NCI-H226 (cell line): ENCODE measurements at regions not wholly inside any gene's neighbourhood (a gene's known extent, or its start where the extent isn't known, plus 50 kb on each side); places are given as distances from the start of the nearest gene placed in this dataset.

Experiments used
- DNase-seq: peaks from one replicate; pipeline ENCODE4 v3.0.0-alpha.2; 2015

- peak; percentile 9 for DNase-seq
Measured at GRCh38 chr11:131195661-131196517, 174.5 kb upstream of the NTM start.

- no peak for DNase-seq
Measured at GRCh38 chr11:131198161-131199014, 172.0 kb upstream of the NTM start.

GRCh38 chr11:131199015-131199280 lies 171.5 kb upstream of the NTM start:
- no peak for DNase-seq

- DNase-seq = no peak
Measured at GRCh38 chr11:131201674-131202073, 168.7 kb upstream of the NTM start.

GRCh38 chr11:131203040-131203439 lies 167.4 kb upstream of the NTM start:
- no peak for DNase-seq

GRCh38 chr11:131204282-131204681 lies 166.1 kb upstream of the NTM start:
- DNase-seq = no peak

- DNase-seq = no peak
Measured at GRCh38 chr11:131204765-131205380, 165.5 kb upstream of the NTM start.

- peak; percentile 8 for DNase-seq
Measured at GRCh38 chr11:131206671-131207070, 163.7 kb upstream of the NTM start.

- no peak for DNase-seq
Measured at GRCh38 chr11:131207901-131208300, 162.5 kb upstream of the NTM start.

GRCh38 chr11:131217313-131218310 lies 152.8 kb upstream of the NTM start:
- DNase-seq = no peak

- no peak for DNase-seq
Measured at GRCh38 chr11:131218542-131218941, 151.9 kb upstream of the NTM start.

GRCh38 chr11:131219646-131220045 lies 150.8 kb upstream of the NTM start:
- DNase-seq = no peak

GRCh38 chr11:131223198-131223991 lies 147.0 kb upstream of the NTM start:
- no peak for DNase-seq

GRCh38 chr11:131228378-131228777 lies 142.0 kb upstream of the NTM start:
- no peak for DNase-seq

GRCh38 chr11:131229221-131229620 lies 141.2 kb upstream of the NTM start:
- DNase-seq = no peak

GRCh38 chr11:131231317-131231940 lies 139.0 kb upstream of the NTM start:
- no peak for DNase-seq

- no peak for DNase-seq
Measured at GRCh38 chr11:131232261-131232660, 138.2 kb upstream of the NTM start.

- DNase-seq = no peak
Measured at GRCh38 chr11:131234221-131234620, 136.2 kb upstream of the NTM start.

- DNase-seq = no peak
Measured at GRCh38 chr11:131235328-131236298, 134.8 kb upstream of the NTM start.

GRCh38 chr11:131240421-131240820 lies 130.0 kb upstream of the NTM start:
- no peak for DNase-seq
